Osteocyte (in vitro differentiated cells): ENCODE measurements at regions not wholly inside any gene's neighbourhood (a gene's known extent, or its start where the extent isn't known, plus 50 kb on each side); places are given as distances from the start of the nearest gene placed in this dataset.

Experiments
- DNase-seq: peaks from one replicate; pipeline ENCODE4 v3.0.0; 2021; ENCODE audit warnings: mixed read lengths; ENCODE audit not compliant: unreplicated experiment; ENCODE audit errors: extremely low spot score
- H3K27ac Mint-ChIP-seq: one replicate; pipeline ENCODE4 v1.8.0; 2021; ENCODE audit warnings: mild to moderate bottlenecking, mixed read lengths; ENCODE audit not compliant: unreplicated experiment
- H3K27me3 Mint-ChIP-seq: one replicate; pipeline ENCODE4 v1.8.0; 2021; ENCODE audit warnings: mixed read lengths; ENCODE audit not compliant: unreplicated experiment
- H3K36me3 Mint-ChIP-seq: one replicate; pipeline ENCODE4 v1.8.0; 2021; ENCODE audit warnings: mixed read lengths; ENCODE audit not compliant: unreplicated experiment
- H3K4me1 Mint-ChIP-seq: one replicate; pipeline ENCODE4 v1.8.0; 2021; ENCODE audit warnings: mixed read lengths; ENCODE audit not compliant: unreplicated experiment
- H3K4me3 Mint-ChIP-seq: one replicate; pipeline ENCODE4 v1.8.0; 2021; ENCODE audit warnings: mild to moderate bottlenecking, moderate library complexity, mixed read lengths; ENCODE audit not compliant: unreplicated experiment
- H3K9me3 Mint-ChIP-seq: one replicate; pipeline ENCODE4 v1.8.0; 2021; ENCODE audit warnings: mixed read lengths; ENCODE audit not compliant: unreplicated experiment
- CTCF ChIP-seq: fragments of 200-600 bp; sonication (generic); IDR thresholded peaks from 2 replicates; pipeline ENCODE4 v1.5.0; 2021; ENCODE audit warnings: antibody characterized with exemption, mild to moderate bottlenecking, moderate library complexity

- H3K27ac Mint-ChIP-seq, result no peak overlapping the region
Measured at GRCh38 chr10:64454962-64455361, 933.8 kb downstream of the REEP3 start.

GRCh38 chr10:64458306-64458705 lies 937.1 kb downstream of the REEP3 start:
- peaks cover 4% of the 10 kb centered on the region for H3K27me3 Mint-ChIP-seq
- H3K9me3 Mint-ChIP-seq, result no peaks in the 10 kb centered on the region
- no peak for TF ChIP-seq CTCF
- H3K4me1 Mint-ChIP-seq, result no peaks in the 10 kb centered on the region
- no peak overlapping the region for H3K4me3 Mint-ChIP-seq
- no peak for DNase-seq
- no peak overlapping the region for H3K27ac Mint-ChIP-seq
- no peaks in the 10 kb centered on the region for H3K36me3 Mint-ChIP-seq

More at GRCh38 chr10:64454962-64455361, 933.8 kb downstream of the REEP3 start:
- no peaks in the 10 kb centered on the region for H3K36me3 Mint-ChIP-seq
- H3K27me3 Mint-ChIP-seq, result peaks cover 4% of the 10 kb centered on the region
- H3K4me3 Mint-ChIP-seq, result no peak overlapping the region
- DNase-seq, result no peak
- H3K9me3 Mint-ChIP-seq, result no peaks in the 10 kb centered on the region
- no peak for TF ChIP-seq CTCF
- no peaks in the 10 kb centered on the region for H3K4me1 Mint-ChIP-seq

GRCh38 chr10:64463406-64463805 lies 942.2 kb downstream of the REEP3 start:
- TF ChIP-seq CTCF, result no peak
- no peak overlapping the region for H3K4me3 Mint-ChIP-seq
- H3K27ac Mint-ChIP-seq, result no peak overlapping the region
- DNase-seq, result no peak
- H3K9me3 Mint-ChIP-seq, result peaks cover 3% of the 10 kb centered on the region
- H3K36me3 Mint-ChIP-seq, result no peaks in the 10 kb centered on the region
- peaks cover 9% of the 10 kb centered on the region for H3K4me1 Mint-ChIP-seq
- no peaks in the 10 kb centered on the region for H3K27me3 Mint-ChIP-seq

- Mint-ChIP-seq H3K9me3 (peaks cover 8% of the 10 kb centered on the region), H3K27me3 (no peaks in the 10 kb centered on the region), H3K27ac (no peak overlapping the region), H3K4me1 (peaks cover 14% of the 10 kb centered on the region), H3K4me3 (no peak overlapping the region), H3K36me3 (no peaks in the 10 kb centered on the region)
- TF ChIP-seq CTCF, result no peak
- no peak for DNase-seq
Measured at GRCh38 chr10:64465653-64466052, 944.5 kb downstream of the REEP3 start.

GRCh38 chr10:64468219-64468618 lies 947.0 kb downstream of the REEP3 start:
- Mint-ChIP-seq H3K4me1 (peaks cover 14% of the 10 kb centered on the region), H3K4me3 (no peak overlapping the region), H3K27me3 (peaks cover 3% of the 10 kb centered on the region), H3K27ac (peak overlapping the region; percentile 58), H3K36me3 (no peaks in the 10 kb centered on the region), H3K9me3 (peaks cover 13% of the 10 kb centered on the region)
- DNase-seq, result no peak
- TF ChIP-seq CTCF, result no peak
